Stimulated activated CD4-positive, alpha-beta T cell treated with anti-CD3 and anti-CD28 coated beads, Interleukin-2, amount 100 ng/mL, for 24 hours (primary cell): ENCODE measurements at regions not wholly inside any gene's neighbourhood (a gene's known extent, or its start where the extent isn't known, plus 50 kb on each side); places are given as distances from the start of the nearest gene placed in this dataset.

Source experiments
- DNase-seq, 2 donors: peaks; one replicate each; pipeline ENCODE4 v3.0.0-alpha.2; 2020

DNA sequence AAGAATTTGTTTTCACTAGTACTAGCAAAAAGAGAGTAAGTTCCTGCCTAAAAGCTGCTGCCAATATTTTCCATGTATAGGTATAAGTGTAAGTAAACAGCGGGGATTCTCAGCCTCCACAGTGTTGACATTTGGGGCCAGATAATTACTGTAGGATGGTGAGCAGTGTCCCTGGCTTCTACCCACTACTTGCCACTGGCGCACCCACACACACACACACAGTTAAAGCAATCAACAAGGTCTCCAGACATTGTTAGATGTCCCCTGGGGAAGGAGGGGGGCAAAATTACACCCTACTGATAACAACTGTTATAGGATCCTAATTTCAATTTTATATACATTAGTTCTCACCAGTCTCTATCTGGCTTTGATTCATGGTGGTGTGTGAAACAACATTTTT, 417.0 kb upstream of the PSMD7 start:
- no peak for DNase-seq

DNA sequence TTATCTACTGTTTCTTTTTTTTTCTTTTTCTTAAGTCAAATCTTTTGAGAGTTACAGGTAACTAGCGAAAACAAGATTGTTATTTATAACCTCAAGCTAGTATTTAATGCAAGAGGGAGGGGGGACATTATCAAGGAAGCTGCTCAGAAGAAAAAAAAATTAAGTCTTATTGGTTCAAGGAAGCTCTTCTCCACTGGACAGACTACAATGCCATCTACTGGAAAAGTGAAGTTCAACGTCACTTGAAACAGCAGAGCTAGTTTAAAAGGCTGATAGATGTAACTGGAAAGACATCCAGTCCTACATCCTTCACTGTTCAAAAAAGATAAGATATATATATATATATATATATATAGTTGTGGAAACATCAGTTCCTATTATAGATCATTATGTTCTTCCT, 418.0 kb upstream of the PSMD7 start:
- no peak for DNase-seq

DNA sequence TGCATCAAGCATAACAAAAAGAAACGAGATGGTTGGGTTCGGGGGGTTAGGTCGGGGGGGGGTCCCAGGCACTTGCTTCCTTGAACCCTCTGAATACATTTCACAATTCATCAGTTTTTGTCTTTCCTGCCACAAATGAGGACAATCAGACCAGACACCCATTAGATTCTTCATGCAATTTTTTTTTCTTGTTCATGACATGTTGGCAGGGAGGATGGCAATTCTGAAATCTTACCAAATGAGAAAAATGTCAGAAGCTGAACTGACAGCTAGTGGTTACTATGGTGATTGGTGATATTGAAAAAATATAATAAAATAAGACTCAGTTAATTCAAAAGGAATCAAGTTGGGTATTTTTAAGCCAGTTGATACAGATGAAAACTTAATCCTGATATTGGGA, 419.5 kb upstream of the PSMD7 start:
- no peak for DNase-seq

DNA sequence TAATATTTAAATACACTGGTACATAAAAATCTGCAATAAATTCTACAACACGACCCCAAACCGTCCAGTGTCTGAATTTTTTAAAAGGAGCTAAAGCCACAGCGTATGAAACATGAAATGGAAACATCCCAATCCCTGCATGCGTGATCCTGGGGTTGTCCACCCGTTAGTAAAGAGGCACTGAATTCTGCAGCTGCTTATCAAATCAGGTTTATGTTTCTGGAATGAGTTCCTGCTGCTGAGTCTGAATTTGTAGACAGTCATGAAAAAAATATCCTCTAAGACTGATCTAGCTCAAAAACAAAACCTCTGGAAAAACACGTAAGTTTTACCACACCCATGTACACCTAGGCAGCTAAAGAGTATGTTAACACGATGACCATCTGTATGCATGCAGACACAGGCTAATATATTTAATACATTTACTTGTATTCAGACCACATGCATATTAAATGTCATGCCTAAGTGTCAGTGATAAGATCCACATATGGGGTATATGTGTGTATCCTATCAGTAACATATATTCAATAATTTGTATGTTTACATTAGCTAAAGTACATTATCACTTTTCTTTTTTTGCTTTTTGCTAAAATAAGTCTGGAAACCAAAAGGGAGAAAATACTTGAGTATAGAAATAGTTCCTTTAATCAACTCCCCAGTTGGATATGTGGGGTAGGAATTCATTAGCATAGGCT, 420.5 kb upstream of the PSMD7 start:
- no peak for DNase-seq

DNA sequence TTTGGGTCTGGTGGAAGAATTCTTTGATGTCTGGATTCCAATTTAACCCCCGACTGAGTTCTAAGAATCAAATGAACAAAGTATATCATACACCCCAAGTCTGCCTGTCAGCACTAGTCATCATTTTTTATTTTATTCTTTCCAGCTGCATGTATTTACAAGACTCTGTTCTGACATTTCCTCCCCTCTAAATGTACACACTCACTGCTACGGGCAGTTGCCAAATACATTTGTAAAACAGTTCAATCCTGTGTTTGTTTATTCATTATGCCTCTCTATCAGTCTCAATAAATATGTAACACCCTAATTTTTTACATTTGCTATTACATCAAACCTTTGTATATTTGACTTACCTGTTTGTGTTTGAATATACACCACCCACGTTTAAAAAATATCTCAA, 422.3 kb upstream of the PSMD7 start:
- no peak for DNase-seq

DNA sequence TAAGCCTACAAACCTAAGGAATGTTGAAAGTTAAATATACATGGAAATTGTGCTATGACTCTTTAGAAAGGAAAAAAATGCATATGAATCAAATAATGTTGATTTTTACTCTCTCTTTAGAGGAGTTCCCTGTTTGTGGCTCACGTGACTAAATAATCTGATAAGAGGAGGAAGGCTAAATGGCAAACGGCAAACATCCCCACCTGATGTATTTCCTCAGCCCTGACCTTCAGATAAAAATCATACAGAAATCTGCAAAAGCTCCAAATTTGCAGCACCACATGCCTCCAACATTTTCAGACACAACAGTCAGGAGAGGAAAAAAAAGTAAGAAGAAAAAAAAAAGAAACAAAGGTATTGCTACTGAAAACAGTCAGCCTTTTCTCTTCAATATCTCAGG, 423.0 kb upstream of the PSMD7 start:
- no peak for DNase-seq

DNA sequence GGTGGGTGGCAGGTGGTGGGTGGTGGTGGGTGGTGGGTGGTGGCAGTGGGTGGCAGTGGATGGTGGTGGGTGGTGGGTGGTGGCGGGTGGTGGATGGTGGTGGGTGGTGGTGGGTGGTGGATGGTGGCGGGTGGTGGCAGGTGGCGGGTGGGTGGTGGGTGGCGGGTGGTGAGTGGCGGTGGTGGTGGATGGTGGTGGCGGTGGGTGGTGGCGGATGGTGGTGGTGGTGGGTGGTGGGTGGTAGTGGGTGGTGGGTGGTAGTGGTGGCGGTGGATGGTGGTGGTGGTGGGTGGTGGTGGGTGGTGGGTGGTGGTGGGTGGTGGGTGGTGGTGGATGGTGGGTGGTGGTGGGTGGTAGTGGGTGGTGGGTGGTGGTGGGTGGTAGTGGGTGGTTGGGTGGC, 423.8 kb upstream of the PSMD7 start:
- DNase-seq, result no peak

DNA sequence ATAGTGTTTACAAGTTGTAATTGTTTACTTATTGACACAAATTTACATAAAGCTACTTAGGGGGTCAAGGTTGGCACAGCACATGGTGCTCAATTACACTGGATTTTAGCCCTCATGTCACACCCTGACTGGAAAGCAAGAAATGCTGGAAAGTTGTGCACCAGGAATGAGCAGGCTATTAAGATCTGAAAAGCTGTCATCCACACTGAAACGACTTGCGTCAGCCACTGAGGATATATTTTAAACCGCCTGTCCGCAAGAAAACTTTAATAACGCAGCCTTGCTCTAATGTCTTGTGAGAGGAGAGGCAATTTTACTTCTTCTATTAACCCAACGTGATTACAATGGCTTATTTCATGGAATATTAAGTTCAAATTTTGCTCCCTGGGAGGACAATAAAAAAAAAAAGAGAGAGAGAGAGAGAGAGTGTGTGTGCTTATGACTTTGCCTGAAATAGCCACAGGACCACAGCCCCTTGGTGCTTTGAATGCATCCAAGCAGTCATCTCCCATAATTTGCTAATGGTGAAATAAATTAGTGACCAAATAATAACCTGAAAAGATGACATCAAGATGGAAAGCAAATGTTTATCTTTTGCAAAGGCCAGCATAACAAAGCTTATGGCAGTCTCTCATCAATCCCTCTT, 425.4 kb upstream of the PSMD7 start:
- DNase-seq, result no peak

DNA sequence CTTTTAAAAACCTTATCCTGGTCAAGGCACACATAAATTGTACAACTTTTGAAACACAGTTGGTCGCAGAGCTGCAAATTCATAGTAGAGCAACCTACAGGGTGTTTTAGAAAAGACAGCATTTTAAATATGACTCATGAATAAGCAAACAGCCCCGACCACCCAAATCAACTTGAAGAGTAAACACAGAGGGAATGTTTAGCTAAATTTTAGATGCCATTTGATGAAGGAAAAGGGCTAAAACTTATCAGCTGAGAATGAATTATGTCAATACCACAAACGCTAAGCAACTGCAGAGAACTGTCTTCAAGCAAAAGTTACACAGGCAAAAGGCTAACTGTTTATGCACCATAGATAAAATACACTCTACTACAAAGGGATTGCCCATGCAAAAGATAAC, 427.5 kb upstream of the PSMD7 start:
- DNase-seq, result no peak

DNA sequence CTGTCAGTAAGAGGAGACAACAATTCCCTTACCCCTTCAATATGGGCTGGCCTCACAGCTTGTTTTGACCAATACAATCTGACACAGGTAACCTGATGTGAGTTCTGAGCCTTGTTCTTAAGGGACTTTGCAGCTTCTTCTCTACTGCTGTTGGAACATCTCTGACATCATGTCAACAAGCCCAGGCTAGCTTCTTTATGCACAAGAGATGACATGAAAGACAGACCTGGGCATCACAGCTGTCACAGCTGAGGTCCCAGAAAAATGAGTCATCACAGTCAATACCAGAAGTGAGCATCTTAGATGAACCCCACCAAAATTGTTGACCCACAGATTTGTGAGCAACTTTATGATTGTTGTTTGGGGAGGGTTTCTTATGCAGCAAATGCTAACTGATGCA, 431.7 kb upstream of the PSMD7 start:
- no peak for DNase-seq

DNA sequence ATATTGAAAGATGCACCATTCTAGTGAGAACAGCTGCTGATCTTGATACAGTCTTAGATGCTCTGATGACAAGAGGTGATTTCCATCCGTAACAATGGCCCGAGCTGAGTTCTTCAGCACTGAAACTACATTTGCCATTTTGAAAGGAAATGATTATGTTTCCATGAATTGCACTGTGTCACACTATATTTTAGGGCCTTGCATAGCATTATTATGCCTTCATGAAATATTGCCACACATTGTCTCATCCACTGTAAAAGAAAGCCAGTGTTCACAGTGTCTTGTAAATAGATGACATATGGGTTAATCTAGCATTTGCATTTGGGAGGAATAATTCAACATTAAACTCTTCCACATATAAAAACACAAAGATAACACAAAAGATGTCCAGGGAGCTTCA, 438.3 kb upstream of the PSMD7 start:
- no peak for DNase-seq

DNA sequence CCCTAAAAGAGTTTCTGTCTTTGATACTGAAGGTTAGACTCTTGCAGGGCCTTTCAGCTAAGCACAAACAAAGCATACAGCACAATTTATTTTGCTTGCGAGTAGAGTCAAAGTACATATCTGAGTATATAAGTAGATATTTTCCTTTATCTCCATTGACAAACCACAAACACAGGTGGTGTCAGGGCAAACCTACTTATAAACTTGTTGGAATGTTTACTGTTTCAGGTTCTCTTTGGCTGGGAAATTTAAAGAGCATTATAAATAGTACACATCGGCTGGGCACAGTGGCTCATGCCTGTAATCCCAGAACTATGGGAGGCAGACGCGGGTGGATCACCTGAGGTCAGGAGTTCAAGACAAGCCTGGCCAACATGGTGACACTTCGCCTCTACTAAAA, 442.6 kb upstream of the PSMD7 start:
- DNase-seq, result no peak

DNA sequence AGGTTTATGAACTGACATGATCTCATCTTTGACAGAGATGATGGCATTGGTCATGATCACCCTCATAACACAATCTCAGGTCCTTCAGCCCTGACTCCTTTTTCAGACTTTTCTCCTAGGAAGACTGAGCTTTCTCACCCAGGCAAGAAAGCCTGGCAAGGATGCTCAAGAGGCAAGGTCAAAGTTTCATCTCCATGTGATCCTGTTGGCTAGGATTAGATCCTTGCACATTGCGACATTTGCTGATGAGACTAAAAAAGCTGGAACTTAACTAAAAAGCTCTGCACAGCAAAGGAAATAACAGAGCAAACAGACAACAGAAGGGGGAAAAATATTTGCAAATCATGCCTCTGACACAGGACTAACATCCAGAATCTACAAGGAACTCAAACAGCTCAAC, 444.1 kb upstream of the PSMD7 start:
- DNase-seq, result no peak

DNA sequence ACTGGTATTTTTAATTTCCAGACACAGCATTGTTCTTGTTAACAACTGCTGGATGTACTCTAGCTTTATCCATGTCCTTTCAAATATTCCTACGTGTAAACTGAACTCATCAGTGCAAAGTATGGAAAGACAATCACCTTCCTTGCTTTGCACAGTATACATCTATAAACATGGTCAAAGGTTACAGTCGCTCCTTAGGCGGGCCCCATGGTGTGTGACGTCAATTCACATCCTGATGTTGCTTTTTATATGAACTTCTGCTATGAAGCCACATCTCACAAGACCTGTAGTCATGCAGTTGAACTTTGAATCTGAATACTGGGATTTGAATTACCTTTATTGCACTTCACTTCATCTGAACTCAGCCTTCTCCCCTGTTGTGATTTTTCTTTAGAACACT, 447.6 kb upstream of the PSMD7 start:
- DNase-seq, result no peak

DNA sequence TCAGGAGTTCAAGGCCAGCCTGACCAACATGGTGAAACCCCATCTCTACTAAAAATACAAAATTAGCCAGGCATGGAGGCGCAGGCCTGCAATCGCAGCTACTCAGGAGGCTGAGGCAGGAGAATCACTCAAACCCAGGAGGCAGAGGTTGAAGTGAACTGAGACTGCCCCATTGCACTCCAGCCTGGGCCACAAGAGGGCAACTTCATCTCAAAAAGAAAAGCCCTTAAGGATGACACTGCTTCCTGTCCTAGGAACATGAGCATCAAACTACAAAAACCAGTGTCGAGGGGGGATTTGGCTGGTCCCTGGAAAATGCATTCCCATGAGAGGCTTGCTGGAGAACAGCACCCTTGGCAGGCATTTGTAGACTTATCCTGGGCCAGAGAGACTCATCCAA, 449.5 kb upstream of the PSMD7 start:
- no peak for DNase-seq

DNA sequence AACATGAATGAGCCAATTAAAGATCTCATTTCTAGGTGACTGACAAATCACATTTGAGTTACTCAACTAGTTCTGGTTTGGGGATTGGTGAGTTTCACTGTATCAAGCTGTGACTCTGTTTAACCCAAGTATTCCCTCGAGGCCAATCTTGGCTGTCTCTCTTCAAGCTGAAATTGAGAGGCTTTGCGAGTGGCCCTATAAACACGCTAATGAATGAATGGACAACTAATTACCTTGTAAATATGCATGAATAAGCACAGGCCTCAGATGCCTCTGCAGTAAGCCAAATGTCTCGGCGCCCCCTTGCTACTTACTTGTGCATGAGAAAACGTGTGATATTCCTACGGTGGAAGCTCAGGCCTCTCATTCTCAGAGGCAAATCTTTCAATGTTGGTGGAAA, 450.3 kb upstream of the PSMD7 start:
- no peak for DNase-seq

DNA sequence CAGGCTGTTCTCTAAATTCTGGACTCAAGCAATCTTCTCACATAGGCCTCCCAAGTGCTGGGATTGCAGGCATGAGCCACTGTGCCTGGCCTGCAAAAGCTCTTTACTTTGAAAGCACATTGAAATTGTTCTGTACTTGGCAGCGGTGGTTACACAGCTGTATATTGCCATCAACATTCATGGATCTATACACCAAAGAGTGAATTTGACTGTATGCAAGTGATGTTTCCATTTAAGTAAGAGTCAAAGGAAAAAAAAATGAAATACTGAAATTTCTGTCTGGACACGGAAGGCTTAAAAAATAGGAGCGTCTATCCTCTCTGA, 450.6 kb upstream of the PSMD7 start:
- no peak for DNase-seq

DNA sequence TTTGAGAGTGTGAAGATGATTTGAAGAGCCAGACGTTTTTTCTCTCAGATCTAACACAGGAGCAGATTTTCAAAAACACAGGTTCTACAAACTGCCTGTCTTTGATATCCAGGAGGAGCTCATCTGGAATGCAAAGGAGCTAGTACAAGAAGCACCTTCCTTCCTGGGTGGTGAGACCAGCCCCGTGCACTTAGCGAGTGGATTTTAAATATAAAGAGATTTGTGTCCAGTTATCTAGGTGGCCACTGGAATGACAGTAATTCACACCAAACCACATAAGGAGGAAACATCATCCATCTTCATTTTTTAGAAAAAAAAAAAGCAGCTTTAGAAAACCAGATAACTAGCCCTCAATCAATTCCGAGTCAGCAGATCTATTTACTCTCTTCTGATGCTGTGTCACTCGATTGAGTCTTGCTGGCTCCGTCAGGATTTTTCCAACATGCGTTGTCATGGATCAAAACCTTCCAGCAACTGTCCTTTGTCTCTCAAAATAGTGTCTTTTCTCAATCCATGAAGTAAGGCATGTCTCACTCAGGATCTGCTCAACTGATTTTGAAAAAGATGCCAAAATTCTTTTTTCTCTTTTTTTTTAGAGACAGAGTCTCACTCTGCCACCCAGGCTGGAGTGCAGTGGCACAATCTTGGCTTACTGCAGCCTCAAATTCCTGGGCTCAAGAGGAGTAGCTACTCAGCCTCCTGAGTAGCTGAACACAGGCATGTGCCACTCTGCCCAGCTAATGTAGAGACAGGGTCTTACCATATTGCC, 451.2 kb upstream of the PSMD7 start:
- no peak for DNase-seq

DNA sequence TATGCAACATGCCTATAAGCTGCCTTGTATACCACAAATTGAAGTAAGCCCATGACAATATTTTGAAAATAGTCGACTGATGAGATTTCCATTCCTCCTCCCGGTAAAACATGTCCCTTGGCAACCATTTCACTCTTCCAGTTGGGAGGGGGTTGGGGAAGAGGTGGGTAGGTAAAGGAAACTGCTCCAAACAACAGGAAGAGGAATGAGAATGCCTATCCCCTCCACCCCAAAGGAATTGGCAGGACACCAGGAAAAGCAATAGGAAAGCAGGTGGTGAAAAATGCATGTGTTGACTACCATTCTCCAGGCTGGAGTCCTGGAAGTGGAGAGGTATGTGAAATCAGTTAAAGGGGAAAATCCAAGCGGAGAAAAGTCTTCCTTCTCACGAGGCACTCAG, 455.9 kb upstream of the PSMD7 start:
- DNase-seq, result no peak

DNA sequence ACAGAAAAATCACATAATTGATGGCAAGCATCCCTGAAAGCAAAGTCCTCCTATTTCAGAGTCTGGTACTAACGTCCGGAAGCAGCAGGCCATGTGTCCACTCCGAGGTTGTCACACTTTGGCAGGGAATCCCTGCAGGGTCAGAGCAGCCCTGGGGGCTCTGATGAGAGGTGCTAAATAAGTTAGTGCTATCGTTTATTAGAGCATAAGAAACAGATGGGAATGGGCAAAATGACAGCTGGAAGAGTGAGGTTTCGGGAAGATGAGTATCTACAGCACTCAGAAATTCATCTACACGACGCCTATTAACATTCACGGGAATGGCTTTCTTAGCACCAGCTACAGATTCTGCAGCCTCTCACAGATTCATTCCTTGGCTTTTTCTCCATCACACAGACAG, 465.4 kb upstream of the PSMD7 start:
- no peak for DNase-seq

DNA sequence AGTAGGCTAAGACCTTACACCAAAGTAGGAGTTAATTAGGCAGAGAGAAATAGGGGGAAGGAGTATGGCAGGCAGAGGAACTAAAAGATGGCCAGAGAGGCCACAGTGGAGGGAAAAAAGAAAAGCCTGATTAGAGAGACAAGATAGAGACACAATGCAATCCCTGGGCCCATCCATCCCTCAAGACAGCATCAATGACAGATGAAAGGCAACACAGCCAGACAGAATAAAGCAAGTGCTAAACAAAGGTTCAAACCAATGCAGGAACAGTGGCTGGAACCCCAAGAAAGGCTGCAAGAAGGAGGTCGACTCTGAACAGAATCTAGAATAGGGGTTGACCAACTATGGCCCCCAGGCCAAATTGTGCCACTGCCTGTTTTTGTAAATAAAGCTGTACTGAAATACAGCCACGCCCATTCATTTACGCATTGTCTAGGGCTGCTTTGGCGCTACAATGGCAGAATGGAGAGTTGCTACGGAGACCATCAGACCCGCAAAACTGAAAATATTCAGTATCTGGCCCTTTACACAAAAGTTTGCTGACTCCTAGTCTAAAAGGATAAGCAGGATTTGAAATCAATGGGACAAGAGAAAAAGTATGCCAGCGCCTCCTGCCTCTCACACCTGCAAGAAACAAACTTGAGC, 473.3 kb upstream of the PSMD7 start:
- no peak for DNase-seq

DNA sequence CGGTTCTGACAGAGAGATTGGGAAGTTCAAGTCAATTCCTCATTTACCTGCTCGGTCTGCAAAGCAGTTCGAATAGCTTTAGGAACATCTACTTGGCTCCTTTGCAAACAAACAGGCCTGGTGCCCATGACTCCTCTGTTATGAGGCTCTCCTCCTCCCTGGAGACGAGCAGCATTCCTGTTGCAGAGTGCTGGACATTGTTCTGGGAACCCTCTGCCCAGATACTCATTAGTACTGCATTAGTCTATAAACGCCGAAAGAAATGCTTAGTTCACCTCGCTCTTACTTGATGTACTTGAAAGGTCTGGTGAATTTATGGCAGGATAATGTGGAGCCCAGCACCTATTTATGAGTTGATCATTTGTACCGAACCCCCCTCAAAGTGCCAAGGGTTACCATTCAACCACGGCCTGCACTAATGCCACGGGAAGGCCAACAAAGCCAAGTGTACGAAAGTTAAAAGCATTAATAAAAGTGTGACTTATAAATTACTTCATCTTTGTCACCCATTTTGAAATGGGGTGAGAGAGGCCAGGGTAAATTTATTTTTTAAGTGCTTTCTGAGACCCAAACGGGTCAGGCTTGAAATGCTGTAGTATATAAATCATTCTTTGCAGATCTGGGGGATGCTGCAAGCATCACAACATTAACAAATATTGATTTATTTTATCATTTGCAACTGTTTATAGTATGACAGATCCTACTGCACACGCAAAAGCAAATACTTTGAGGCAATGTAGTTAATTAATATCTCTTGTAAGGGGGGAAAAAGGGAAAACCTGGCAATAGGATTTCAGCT, 478.9 kb upstream of the PSMD7 start:
- DNase-seq, result no peak

DNA sequence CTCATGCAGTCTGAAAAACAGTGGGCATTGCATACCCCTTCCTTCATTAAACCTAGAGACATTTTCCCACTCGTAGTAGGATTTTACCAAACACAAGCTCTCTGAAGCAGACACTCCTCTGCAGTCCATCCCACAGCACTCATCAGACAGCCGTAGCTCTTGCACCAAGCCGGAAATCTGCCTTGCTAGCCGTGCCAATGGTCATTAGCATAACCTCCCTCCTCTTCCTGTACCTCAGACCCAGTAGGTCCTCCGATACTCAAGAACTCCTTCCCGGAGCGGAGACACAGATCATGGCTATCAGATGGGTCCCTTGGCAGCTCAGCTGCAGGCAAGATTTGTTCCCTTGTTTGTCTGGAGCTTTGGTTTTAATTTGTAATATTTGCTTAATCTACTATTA, 483.1 kb upstream of the PSMD7 start:
- no peak for DNase-seq
